ENCODE measurements at regions not wholly inside any gene's neighbourhood (a gene's known extent, or its start where the extent isn't known, plus 50 kb on each side); places are given as distances from the start of the nearest gene placed in this dataset.

DNA sequence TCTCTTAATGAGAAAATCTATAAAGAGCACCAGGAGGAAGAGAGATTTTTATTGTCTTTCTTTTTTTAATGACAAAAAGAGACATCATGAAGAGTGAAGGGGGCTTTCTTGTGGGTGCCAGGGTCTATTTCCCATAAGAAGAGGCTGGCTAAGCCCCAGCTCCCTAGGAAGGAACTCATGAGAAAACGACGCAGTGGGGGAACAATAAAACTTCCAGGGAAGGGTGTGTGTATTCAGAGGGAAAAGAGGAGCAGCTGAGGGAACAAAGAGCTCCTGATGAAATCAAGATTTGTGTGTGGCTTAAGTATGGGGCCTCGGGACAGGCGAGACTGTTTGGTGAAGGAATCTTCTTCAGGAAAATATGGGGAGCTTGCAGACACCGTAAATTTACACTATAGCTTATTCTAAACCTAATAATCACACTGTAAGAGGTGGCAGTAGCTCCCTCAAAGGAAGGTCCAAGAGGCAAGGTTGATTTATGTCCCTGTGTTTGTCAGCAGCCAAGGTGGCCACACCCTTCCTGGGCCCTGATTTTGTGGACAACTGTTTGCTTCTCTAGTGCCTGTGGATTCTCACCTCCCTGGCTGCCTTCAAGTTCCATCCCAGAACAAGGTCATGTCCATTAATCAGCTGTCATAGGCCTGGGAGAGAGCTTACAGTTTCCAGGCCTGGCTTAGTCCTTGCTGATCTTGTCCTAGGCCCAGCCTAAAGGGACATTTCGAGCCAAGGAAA lies 615.7 kb downstream of the INSC start:
- no peaks in the 10 kb centered on the region for H3K4me1 ChIP-seq (ENCODE audit: control insufficient read depth, insufficient read depth, low read length)
- no peaks in the 10 kb centered on the region for H3K9me3 ChIP-seq (ENCODE audit: control insufficient read depth, insufficient read depth, low read length)
- 43% methylated on average over 3 of the region's 6 CpGs for WGBS (ENCODE audit: insufficient coverage)
- DNase-seq (ENCODE audit: low read depth in 4 of 6, low spot score in 6 of 6) = no peak
- H3K36me3 ChIP-seq (ENCODE audit: control insufficient read depth, insufficient read depth, low read length) = no peaks in the 10 kb centered on the region
- H3K4me3 ChIP-seq (ENCODE audit: low read depth, low read length) = no peak overlapping the region
- H3K27ac ChIP-seq (ENCODE audit: low read depth, low read length) = no peak overlapping the region
- H3K27me3 ChIP-seq (ENCODE audit: control insufficient read depth, insufficient read depth, low read length) = peaks cover 2% of the 10 kb centered on the region

DNA sequence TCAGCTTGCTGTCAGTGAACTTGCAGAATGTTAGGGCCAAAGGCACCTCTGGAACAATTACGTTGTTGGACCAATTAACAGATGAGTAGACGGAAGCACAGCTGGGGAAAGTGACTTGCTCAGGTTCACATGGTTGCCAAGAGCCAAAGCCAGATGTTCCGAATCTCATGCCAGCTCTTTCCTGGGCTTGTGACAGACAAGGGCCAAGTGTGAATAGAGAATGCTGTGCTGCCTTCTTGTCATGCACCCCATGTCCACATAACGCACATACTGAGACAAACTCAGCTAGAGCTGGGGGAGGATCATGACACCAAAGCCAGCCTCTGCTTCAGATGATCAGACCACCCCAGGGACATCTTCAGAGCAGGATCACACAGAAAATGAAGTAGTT lies 616.3 kb downstream of the INSC start:
- DNase-seq (ENCODE audit: low read depth in 4 of 6, low spot score in 6 of 6) = no peak
- H3K36me3 ChIP-seq (ENCODE audit: control insufficient read depth, insufficient read depth, low read length) = no peaks in the 10 kb centered on the region
- no peak overlapping the region for H3K27ac ChIP-seq (ENCODE audit: low read depth, low read length)
- no peaks in the 10 kb centered on the region for H3K9me3 ChIP-seq (ENCODE audit: control insufficient read depth, insufficient read depth, low read length)
- H3K4me3 ChIP-seq (ENCODE audit: low read depth, low read length) = no peak overlapping the region
- peaks cover 2% of the 10 kb centered on the region for H3K27me3 ChIP-seq (ENCODE audit: control insufficient read depth, insufficient read depth, low read length)
- WGBS (ENCODE audit: insufficient coverage) = 40% methylated on average over 4 of the region's 4 CpGs
- H3K4me1 ChIP-seq (ENCODE audit: control insufficient read depth, insufficient read depth, low read length) = no peaks in the 10 kb centered on the region

DNA sequence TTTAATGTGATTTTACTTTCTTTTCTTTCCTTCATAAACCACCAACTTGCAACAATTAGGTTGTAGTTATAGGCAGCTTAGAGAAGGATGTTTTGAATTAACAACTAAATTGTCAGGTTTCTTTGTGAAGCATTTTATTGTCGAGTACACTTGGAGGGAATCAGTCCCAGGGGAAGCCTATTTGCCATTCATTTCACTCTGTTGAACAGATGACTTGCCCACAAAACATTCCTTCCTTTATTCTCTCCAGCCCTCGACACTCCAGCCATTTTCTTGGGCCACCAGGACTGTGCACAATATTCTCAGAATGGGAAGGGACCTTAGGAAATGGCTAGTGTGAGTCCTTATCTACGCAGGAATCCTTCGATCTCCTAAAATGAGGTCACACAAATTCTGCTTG lies 620.6 kb downstream of the SOX6 start:
- no peaks in the 10 kb centered on the region for H3K27me3 ChIP-seq (ENCODE audit: control insufficient read depth, insufficient read depth, low read length)
- DNase-seq (ENCODE audit: low read depth in 4 of 6, low spot score in 6 of 6) = peak in 1 of 6 donors; percentile 68
- no peak overlapping the region for H3K4me3 ChIP-seq (ENCODE audit: low read depth, low read length)
- no peak overlapping the region for H3K27ac ChIP-seq (ENCODE audit: low read depth, low read length)
- no peaks in the 10 kb centered on the region for H3K4me1 ChIP-seq (ENCODE audit: control insufficient read depth, insufficient read depth, low read length)
- no CpG with 5 or more reads among the region's 4 CpGs for WGBS (ENCODE audit: insufficient coverage)
- H3K9me3 ChIP-seq (ENCODE audit: control insufficient read depth, insufficient read depth, low read length) = no peaks in the 10 kb centered on the region
- no peaks in the 10 kb centered on the region for H3K36me3 ChIP-seq (ENCODE audit: control insufficient read depth, insufficient read depth, low read length)

DNA sequence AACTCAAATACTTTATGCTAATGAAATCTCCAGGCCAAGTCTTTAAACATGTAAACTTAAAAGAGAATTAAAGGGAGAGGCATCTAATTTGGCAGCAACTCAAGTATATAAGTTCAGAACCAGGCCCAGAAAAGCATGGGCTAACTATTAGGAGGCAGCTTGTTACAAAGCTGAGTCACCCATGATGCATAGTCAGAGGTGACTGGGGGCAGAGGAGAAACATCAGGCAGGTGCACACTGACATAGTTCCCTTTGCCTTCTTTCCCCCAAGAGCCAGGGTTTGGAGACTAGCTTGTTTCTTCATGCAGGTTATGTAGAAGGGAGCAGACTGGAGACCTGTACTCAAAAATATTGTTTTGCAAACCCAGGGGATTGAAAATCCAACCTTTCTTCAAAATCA lies 619.0 kb downstream of the SOX6 start:
- no peaks in the 10 kb centered on the region for H3K4me1 ChIP-seq (ENCODE audit: control insufficient read depth, insufficient read depth, low read length)
- no peaks in the 10 kb centered on the region for H3K36me3 ChIP-seq (ENCODE audit: control insufficient read depth, insufficient read depth, low read length)
- no peaks in the 10 kb centered on the region for H3K9me3 ChIP-seq (ENCODE audit: control insufficient read depth, insufficient read depth, low read length)
- H3K27me3 ChIP-seq (ENCODE audit: control insufficient read depth, insufficient read depth, low read length) = no peaks in the 10 kb centered on the region
- DNase-seq (ENCODE audit: low read depth in 4 of 6, low spot score in 6 of 6) = no peak
- H3K27ac ChIP-seq (ENCODE audit: low read depth, low read length) = no peak overlapping the region
- no peak overlapping the region for H3K4me3 ChIP-seq (ENCODE audit: low read depth, low read length)

DNA sequence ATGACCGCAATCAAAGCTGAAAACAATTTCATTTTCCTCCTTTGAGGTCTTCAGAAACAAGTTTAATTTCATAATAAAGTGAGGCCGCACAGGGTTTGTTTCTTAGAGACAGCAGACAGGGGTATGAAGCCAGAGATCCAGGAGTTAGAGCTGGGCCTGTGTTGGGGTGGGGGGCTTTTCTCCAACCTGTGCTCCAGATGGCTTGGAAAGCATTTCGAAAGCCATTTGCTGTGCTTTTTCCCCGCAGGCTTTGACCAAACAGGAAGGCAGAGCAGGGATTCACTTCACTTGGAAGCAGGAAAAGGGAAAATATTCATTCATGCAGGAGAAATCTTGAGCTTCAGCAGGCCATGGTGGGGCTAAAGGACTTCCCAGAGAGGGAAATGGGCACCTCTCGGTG lies 617.4 kb downstream of the SOX6 start:
- H3K4me3 ChIP-seq (ENCODE audit: low read depth, low read length) = no peak overlapping the region
- H3K4me1 ChIP-seq (ENCODE audit: control insufficient read depth, insufficient read depth, low read length) = no peaks in the 10 kb centered on the region
- H3K27ac ChIP-seq (ENCODE audit: low read depth, low read length) = no peak overlapping the region
- no peaks in the 10 kb centered on the region for H3K36me3 ChIP-seq (ENCODE audit: control insufficient read depth, insufficient read depth, low read length)
- H3K27me3 ChIP-seq (ENCODE audit: control insufficient read depth, insufficient read depth, low read length) = no peaks in the 10 kb centered on the region
- no peak for DNase-seq (ENCODE audit: low read depth in 4 of 6, low spot score in 6 of 6)
- no peaks in the 10 kb centered on the region for H3K9me3 ChIP-seq (ENCODE audit: control insufficient read depth, insufficient read depth, low read length)
- WGBS (ENCODE audit: insufficient coverage) = 72% methylated on average over 4 of the region's 5 CpGs

DNA sequence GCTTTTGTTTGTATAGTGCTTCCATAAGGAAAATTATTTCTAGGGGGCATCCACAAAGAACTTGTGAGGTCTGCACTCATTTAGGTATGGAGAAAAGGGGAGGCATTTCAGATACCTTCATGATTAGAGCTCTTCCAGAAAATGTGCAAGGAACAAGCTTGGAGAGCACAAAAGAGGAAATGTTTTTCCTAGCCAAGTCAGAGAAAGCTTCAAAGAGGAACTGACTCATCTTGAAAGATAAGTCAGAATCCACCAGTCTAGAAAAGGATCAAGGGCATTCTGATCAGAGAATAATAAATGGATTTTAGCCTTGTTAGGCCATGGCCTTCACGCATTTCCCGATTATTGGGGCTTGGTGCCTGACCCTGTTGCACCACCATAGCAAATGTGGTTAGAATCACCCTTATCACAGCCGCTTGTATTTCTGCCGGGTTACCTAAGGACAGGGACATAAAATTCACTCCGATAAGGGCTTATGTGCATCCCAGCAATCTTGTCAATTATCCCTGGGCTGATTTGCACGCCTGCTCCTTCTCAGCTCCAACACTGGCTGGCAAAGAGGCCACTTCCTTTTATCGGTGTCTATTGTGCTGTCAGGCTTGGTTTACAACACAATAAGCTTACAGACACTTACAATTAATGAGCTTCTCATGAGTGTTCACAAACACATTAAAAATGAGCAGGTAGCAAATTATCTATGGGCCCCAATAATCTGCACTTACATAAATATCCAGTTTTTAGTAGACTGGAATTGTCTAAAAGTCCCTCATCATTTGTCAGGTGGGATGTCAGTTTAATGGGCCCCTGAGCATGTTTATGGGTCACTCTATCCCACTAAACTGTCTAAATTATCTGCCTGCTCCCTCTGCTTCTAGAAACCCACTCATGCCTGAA lies 613.5 kb downstream of the SOX6 start:
- Histone ChIP-seq H3K4me3 (ENCODE audit: low read depth, low read length) (no peak overlapping the region), H3K36me3 (ENCODE audit: control insufficient read depth, insufficient read depth, low read length) (no peaks in the 10 kb centered on the region), H3K9me3 (ENCODE audit: control insufficient read depth, insufficient read depth, low read length) (no peaks in the 10 kb centered on the region), H3K4me1 (ENCODE audit: control insufficient read depth, insufficient read depth, low read length) (no peaks in the 10 kb centered on the region), H3K27ac (ENCODE audit: low read depth, low read length) (no peak overlapping the region), H3K27me3 (ENCODE audit: control insufficient read depth, insufficient read depth, low read length) (peaks cover 2% of the 10 kb centered on the region)
- whole genome bisulfite sequencing (ENCODE audit: insufficient coverage) = 54% methylated on average over 6 of the region's 7 CpGs
- peak in 1 of 6 donors; percentile 28 for DNase-seq (ENCODE audit: low read depth in 4 of 6, low spot score in 6 of 6)

DNA sequence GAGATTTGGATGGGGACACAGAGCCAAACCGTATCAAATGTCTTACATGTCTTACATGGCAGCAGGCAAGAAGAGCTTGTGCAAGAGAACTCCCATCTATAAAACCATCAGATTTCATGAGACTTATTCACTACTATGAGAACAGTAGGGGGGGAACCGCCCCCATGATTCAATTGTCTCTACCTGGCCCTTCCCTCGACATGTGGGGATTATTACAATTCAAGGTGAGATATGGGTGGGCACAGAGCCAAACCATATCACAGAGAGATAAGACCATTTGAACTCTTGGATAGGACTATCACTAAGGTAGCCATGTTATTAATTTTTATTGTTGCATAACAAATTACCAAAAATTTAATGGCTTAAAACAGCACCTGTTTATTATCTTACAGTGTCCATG lies 611.7 kb downstream of the SOX6 start:
- no peak for DNase-seq (ENCODE audit: low read depth in 4 of 6, low spot score in 6 of 6)
- no peak overlapping the region for H3K27ac ChIP-seq (ENCODE audit: low read depth, low read length)
- WGBS (ENCODE audit: insufficient coverage) = no CpG with 5 or more reads among the region's 3 CpGs

DNA sequence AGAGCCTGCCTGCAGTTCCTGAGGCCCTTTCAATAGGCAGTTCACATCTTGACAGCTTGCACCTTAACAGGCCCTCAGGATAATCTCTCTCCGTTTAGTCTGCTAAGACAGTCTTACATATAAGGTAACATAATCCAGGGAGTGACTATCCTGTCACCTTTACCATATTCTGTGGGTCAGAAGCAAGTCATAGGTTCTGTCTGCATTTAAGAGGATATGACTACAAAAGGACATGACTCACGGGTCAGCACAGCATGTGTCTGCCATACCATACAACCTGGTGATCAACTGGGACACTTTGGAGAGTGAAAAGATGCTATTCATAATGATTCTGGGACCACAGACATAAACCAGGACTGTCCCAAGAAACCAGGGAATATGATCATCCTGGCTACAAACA lies 611.1 kb downstream of the SOX6 start:
- no peaks in the 10 kb centered on the region for H3K4me1 ChIP-seq (ENCODE audit: control insufficient read depth, insufficient read depth, low read length)

More for the DNA sequence above, 611.7 kb downstream of the SOX6 start:
- Histone ChIP-seq H3K27me3 (ENCODE audit: control insufficient read depth, insufficient read depth, low read length) (peaks cover 2% of the 10 kb centered on the region), H3K36me3 (ENCODE audit: control insufficient read depth, insufficient read depth, low read length) (no peaks in the 10 kb centered on the region), H3K4me3 (ENCODE audit: low read depth, low read length) (no peak overlapping the region), H3K9me3 (ENCODE audit: control insufficient read depth, insufficient read depth, low read length) (no peaks in the 10 kb centered on the region), H3K4me1 (ENCODE audit: control insufficient read depth, insufficient read depth, low read length) (no peaks in the 10 kb centered on the region)

DNA sequence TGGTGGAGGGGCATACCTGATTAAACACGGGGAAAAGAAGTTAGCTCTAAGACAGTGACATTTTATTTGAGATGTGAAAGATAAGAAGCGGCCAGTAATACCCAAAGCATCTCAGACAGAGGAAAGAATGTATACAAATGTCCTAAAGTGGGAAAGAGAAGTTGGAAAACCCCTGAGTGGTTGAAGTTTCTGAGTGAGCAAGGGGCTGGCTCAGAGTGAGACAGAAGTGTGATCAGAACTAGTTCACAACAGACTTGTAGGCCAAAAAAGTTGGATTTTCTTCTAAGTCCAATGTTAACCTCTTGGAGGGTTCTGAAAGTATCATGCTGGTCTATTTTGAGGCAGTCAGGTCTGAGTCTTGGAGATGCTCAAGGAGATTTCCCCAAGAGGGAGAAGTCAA lies 608.7 kb downstream of the SOX6 start:
- H3K4me3 ChIP-seq (ENCODE audit: low read depth, low read length) = no peak overlapping the region
- H3K4me1 ChIP-seq (ENCODE audit: control insufficient read depth, insufficient read depth, low read length) = peaks cover 4% of the 10 kb centered on the region
- 100% methylated on average over 2 of the region's 2 CpGs for WGBS (ENCODE audit: insufficient coverage)
- H3K27me3 ChIP-seq (ENCODE audit: control insufficient read depth, insufficient read depth, low read length) = peaks cover 2% of the 10 kb centered on the region
- no peak overlapping the region for H3K27ac ChIP-seq (ENCODE audit: low read depth, low read length)
- no peak for DNase-seq (ENCODE audit: low read depth in 4 of 6, low spot score in 6 of 6)
- no peaks in the 10 kb centered on the region for H3K36me3 ChIP-seq (ENCODE audit: control insufficient read depth, insufficient read depth, low read length)
- H3K9me3 ChIP-seq (ENCODE audit: control insufficient read depth, insufficient read depth, low read length) = no peaks in the 10 kb centered on the region

More for the DNA sequence above, 611.1 kb downstream of the SOX6 start:
- no peaks in the 10 kb centered on the region for H3K9me3 ChIP-seq (ENCODE audit: control insufficient read depth, insufficient read depth, low read length)
- H3K36me3 ChIP-seq (ENCODE audit: control insufficient read depth, insufficient read depth, low read length) = no peaks in the 10 kb centered on the region
- H3K27me3 ChIP-seq (ENCODE audit: control insufficient read depth, insufficient read depth, low read length) = peaks cover 2% of the 10 kb centered on the region
- no CpG with 5 or more reads among the region's 2 CpGs for WGBS (ENCODE audit: insufficient coverage)
- H3K4me3 ChIP-seq (ENCODE audit: low read depth, low read length) = no peak overlapping the region
- no peak overlapping the region for H3K27ac ChIP-seq (ENCODE audit: low read depth, low read length)
- no peak for DNase-seq (ENCODE audit: low read depth in 4 of 6, low spot score in 6 of 6)

DNA sequence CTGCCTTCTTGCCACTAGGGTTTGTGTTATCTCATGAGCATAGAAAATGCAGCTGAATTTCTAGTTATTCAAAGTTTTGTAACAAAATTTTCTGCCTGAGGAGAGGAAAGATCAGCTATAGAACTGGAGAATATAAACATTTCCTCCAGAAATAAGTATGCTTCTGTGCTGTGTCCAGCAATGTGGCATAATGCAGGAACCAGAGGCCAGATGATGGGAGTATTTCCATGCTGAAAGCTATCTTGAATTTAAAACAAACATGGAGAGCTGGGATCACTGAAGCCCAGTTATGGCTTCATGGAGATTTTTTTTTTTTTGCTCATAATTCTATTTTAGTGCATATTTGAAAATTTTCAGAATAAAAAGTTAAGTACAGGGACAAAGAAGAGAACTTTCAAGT lies 608.2 kb downstream of the SOX6 start:
- no peaks in the 10 kb centered on the region for H3K36me3 ChIP-seq (ENCODE audit: control insufficient read depth, insufficient read depth, low read length)

More for the DNA sequence above, 608.2 kb downstream of the SOX6 start:
- Histone ChIP-seq H3K27me3 (ENCODE audit: control insufficient read depth, insufficient read depth, low read length) (peaks cover 2% of the 10 kb centered on the region), H3K4me3 (ENCODE audit: low read depth, low read length) (no peak overlapping the region), H3K9me3 (ENCODE audit: control insufficient read depth, insufficient read depth, low read length) (no peaks in the 10 kb centered on the region), H3K4me1 (ENCODE audit: control insufficient read depth, insufficient read depth, low read length) (peaks cover 4% of the 10 kb centered on the region), H3K27ac (ENCODE audit: low read depth, low read length) (no peak overlapping the region)
- no peak for DNase-seq (ENCODE audit: low read depth in 4 of 6, low spot score in 6 of 6)

Measured in spinal cord (tissue), 9 donors.